HepG2 (cell line): ENCODE measurements at regions not wholly inside any gene's neighbourhood (a gene's known extent, or its start where the extent isn't known, plus 50 kb on each side); places are given as distances from the start of the nearest gene placed in this dataset.

Experiments
- ATF7 ChIP-seq, 2 experiments: fragments of 450-650 bp in 1 of 2; sonication (generic) in 1 of 2; formaldehyde crosslinking in 1 of 2; IDR thresholded peaks; 2 replicates each; pipeline versions ENCODE4 v1.4.0 to v1.6.1; 2016 to 2020; ENCODE audit warnings: antibody characterized with exemption in 1 of 2, mild to moderate bottlenecking in 1 of 2, missing genetic modification reagents in 1 of 2
- FOXA1 ChIP-seq, 2 experiments: fragments of 450-650 bp in 1 of 2; sonication (generic) in 1 of 2; formaldehyde crosslinking in 1 of 2; IDR thresholded peaks; 2 replicates each; pipeline versions ENCODE4 v1.4.0 to v1.6.1; 2016 to 2020; ENCODE audit warnings: missing genetic modification reagents in 1 of 2
- GFI1 ChIP-seq: sonication (generic); formaldehyde crosslinking; IDR thresholded peaks from 2 replicates; pipeline ENCODE4 v1.5.0; 2020; ENCODE audit warnings: missing genetic modification reagents, mild to moderate bottlenecking, borderline replicate concordance
- HOXA3 ChIP-seq: sonication (generic); formaldehyde crosslinking; IDR thresholded peaks from 2 replicates; pipeline ENCODE4 v1.5.0; 2020; ENCODE audit warnings: missing genetic modification reagents
- KDM6A ChIP-seq: IDR thresholded peaks from 2 replicates; pipeline ENCODE4 v1.6.1; 2016; ENCODE audit warnings: low read depth
- LCORL ChIP-seq, 2 experiments: fragments of 450-650 bp in 1 of 2; sonication (generic) in 1 of 2; formaldehyde crosslinking in 1 of 2; IDR thresholded peaks; 2 replicates each; pipeline versions ENCODE4 v1.5.0 to v1.6.1; 2017 to 2020; ENCODE audit warnings: antibody characterized with exemption in 1 of 2, missing genetic modification reagents in 1 of 2
- MYPOP ChIP-seq: sonication (generic); formaldehyde crosslinking; IDR thresholded peaks from 2 replicates; pipeline ENCODE4 v1.8.1; 2023; ENCODE audit warnings: mild to moderate bottlenecking, moderate library complexity, missing genetic modification reagents
- POGZ ChIP-seq: sonication (generic); formaldehyde crosslinking; IDR thresholded peaks from 2 replicates; pipeline ENCODE4 v1.4.0; 2020; ENCODE audit warnings: mild to moderate bottlenecking, missing genetic modification reagents
- RCOR2 ChIP-seq: IDR thresholded peaks from 2 replicates; pipeline ENCODE4 v1.6.1; 2016; ENCODE audit warnings: missing biosample characterization, missing genetic modification reagents
- RELA ChIP-seq: sonication (generic); formaldehyde crosslinking; IDR thresholded peaks from 2 replicates; pipeline ENCODE4 v1.4.0; 2020; ENCODE audit warnings: missing genetic modification reagents
- RXRB ChIP-seq: IDR thresholded peaks from 2 replicates; pipeline ENCODE4 v1.6.1; 2016; ENCODE audit warnings: borderline replicate concordance, missing genetic modification reagents, missing compliant biosample characterization
- SAP130 ChIP-seq: IDR thresholded peaks from 2 replicates; pipeline ENCODE4 v1.6.1; 2016; ENCODE audit warnings: low read depth
- SOX13 ChIP-seq, 3 experiments: fragments of 450-650 bp in 1 of 3; sonication (generic) in 1 of 3; formaldehyde crosslinking in 1 of 3; IDR thresholded peaks in 2 of 3; conservative IDR thresholded peaks in 1 of 3; 2 replicates each; pipeline versions ENCODE4 v1.5.0 to v1.6.1; 2016 to 2020; ENCODE audit warnings: antibody characterized with exemption in 1 of 3, mild to moderate bottlenecking in 1 of 3, missing compliant biosample characterization in 1 of 3, missing genetic modification reagents in 1 of 3, moderate library complexity in 1 of 3
- ZNF414 ChIP-seq: sonication (generic); formaldehyde crosslinking; IDR thresholded peaks from 2 replicates; pipeline ENCODE4 v1.5.0; 2020; ENCODE audit warnings: missing genetic modification reagents
- ZNF556 ChIP-seq: sonication (generic); formaldehyde crosslinking; IDR thresholded peaks from 2 replicates; pipeline ENCODE4 v1.4.0; 2020; ENCODE audit warnings: mild to moderate bottlenecking, missing genetic modification reagents, borderline replicate concordance
- ZNF670 ChIP-seq: sonication (generic); formaldehyde crosslinking; IDR thresholded peaks from 2 replicates; pipeline ENCODE4 v1.8.0; 2022; ENCODE audit warnings: mild to moderate bottlenecking, missing genetic modification reagents, borderline replicate concordance
- ZSCAN22 ChIP-seq: sonication (generic); formaldehyde crosslinking; IDR thresholded peaks from 2 replicates; pipeline ENCODE4 v1.4.0; 2020; ENCODE audit warnings: mild to moderate bottlenecking, missing genetic modification reagents
- TF ChIP-seq, protein P1 (sequence below): sonication (generic); formaldehyde crosslinking; conservative IDR thresholded peaks from 2 replicates; pipeline ENCODE4 v1.4.0; 2020; ENCODE audit warnings: mild to moderate bottlenecking, missing genetic modification reagents, moderate library complexity
- TF ChIP-seq, protein P2 (sequence below): sonication (generic); formaldehyde crosslinking; IDR thresholded peaks from 2 replicates; pipeline ENCODE4 v1.4.0; 2020; ENCODE audit warnings: missing genetic modification reagents, borderline replicate concordance
- TF ChIP-seq, protein P3 (sequence below): sonication (generic); formaldehyde crosslinking; IDR thresholded peaks from 2 replicates; pipeline ENCODE4 v1.4.0; 2020; ENCODE audit warnings: missing genetic modification reagents, mild to moderate bottlenecking, borderline replicate concordance

DNA sequence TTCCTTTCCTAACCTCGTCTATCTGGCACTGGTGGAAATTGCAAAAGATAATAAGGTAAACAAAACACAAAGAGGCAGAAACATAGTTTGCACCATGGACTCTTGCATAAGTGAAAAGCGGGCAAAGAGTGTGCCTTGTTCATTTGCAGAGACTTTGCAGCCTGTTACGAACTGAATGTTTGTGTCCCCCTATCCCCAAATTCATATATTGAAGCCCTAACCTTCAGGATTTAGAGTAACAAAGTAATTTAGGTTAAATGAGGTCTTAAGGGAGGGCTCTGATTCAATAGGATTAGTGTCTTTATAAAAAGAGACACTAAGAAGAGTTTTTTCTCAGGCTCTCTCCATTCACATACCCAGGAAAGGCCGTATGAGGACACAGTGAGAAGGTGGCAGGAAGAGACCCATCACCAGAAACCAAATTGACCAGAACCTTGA lies 52.1 kb upstream of the FAM169A start (continued):
- TF ChIP-seq, protein P1, sequence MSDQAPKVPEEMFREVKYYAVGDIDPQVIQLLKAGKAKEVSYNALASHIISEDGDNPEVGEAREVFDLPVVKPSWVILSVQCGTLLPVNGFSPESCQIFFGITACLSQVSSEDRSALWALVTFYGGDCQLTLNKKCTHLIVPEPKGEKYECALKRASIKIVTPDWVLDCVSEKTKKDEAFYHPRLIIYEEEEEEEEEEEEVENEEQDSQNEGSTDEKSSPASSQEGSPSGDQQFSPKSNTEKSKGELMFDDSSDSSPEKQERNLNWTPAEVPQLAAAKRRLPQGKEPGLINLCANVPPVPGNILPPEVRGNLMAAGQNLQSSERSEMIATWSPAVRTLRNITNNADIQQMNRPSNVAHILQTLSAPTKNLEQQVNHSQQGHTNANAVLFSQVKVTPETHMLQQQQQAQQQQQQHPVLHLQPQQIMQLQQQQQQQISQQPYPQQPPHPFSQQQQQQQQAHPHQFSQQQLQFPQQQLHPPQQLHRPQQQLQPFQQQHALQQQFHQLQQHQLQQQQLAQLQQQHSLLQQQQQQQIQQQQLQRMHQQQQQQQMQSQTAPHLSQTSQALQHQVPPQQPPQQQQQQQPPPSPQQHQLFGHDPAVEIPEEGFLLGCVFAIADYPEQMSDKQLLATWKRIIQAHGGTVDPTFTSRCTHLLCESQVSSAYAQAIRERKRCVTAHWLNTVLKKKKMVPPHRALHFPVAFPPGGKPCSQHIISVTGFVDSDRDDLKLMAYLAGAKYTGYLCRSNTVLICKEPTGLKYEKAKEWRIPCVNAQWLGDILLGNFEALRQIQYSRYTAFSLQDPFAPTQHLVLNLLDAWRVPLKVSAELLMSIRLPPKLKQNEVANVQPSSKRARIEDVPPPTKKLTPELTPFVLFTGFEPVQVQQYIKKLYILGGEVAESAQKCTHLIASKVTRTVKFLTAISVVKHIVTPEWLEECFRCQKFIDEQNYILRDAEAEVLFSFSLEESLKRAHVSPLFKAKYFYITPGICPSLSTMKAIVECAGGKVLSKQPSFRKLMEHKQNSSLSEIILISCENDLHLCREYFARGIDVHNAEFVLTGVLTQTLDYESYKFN = peak; percentile 95
- TF ChIP-seq ATF7 (IDR thresholded peaks at IDR 0.05) (0 out of 2 replicates have a peak, but pooled peaks have one; percentile 18), ATF7 (CRISPR knock-in tag; IDR thresholded peaks at IDR 0.05) (no peak; the same call in 1 of the 2 replicates), FOXA1 (IDR thresholded peaks at IDR 0.05) (no peak), FOXA1 (CRISPR knock-in tag; IDR thresholded peaks at IDR 0.05) (peak; percentile 74), RXRB (peak; percentile 95), POGZ (CRISPR knock-in tag) (peak; percentile 70), ZNF556 (peak; percentile 91), ZSCAN22 (CRISPR knock-in tag) (0 out of 2 replicates have a peak, but pooled peaks have one; percentile 44), GFI1 (CRISPR knock-in tag) (peak; percentile 92), MYPOP (CRISPR knock-in tag) (peak; percentile 64; the same call in 1 of the 2 replicates), SOX13 (IDR thresholded peaks at IDR 0.05) (peak; percentile 57; the same call in 1 of the 2 replicates), SOX13 (CRISPR knock-in tag; conservative IDR thresholded peaks at IDR 0.05 in 1 of 2, IDR thresholded peaks at IDR 0.05 in 1 of 2) (peak in 1 of 2 experiments; percentile 83; a peak in 2 of 4 replicates), KDM6A (CRISPR knock-in tag) (peak; percentile 94), ZNF414 (peak; percentile 59; the same call in 1 of the 2 replicates), ZNF670 (CRISPR knock-in tag) (no peak), HOXA3 (peak; percentile 41; the same call in 1 of the 2 replicates), SAP130 (peak; percentile 70), LCORL (IDR thresholded peaks at IDR 0.05) (no peak), LCORL (CRISPR knock-in tag; IDR thresholded peaks at IDR 0.05) (peak; percentile 70), RCOR2 (CRISPR knock-in tag) (peak; percentile 86), RELA (CRISPR knock-in tag) (no peak)
- TF ChIP-seq, protein P2, sequence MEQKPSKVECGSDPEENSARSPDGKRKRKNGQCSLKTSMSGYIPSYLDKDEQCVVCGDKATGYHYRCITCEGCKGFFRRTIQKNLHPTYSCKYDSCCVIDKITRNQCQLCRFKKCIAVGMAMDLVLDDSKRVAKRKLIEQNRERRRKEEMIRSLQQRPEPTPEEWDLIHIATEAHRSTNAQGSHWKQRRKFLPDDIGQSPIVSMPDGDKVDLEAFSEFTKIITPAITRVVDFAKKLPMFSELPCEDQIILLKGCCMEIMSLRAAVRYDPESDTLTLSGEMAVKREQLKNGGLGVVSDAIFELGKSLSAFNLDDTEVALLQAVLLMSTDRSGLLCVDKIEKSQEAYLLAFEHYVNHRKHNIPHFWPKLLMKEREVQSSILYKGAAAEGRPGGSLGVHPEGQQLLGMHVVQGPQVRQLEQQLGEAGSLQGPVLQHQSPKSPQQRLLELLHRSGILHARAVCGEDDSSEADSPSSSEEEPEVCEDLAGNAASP (CRISPR knock-in tag) = peak; percentile 96
- TF ChIP-seq, protein P3, sequence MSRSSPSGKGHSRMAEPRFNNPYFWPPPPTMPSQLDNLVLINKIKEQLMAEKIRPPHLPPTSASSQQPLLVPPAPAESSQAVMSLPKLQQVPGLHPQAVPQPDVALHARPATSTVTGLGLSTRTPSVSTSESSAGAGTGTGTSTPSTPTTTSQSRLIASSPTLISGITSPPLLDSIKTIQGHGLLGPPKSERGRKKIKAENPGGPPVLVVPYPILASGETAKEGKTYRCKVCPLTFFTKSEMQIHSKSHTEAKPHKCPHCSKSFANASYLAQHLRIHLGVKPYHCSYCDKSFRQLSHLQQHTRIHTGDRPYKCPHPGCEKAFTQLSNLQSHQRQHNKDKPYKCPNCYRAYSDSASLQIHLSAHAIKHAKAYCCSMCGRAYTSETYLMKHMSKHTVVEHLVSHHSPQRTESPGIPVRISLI (CRISPR knock-in tag) = peak; percentile 62; the same call in 1 of the 2 replicates
